HL-60 (cell line): ENCODE measurements at regions not wholly inside any gene's neighbourhood (a gene's known extent, or its start where the extent isn't known, plus 50 kb on each side); places are given as distances from the start of the nearest gene placed in this dataset.

Source experiments
- POLR2AphosphoS5 ChIP-seq: IDR thresholded peaks from 2 replicates; pipeline ENCODE4 v1.6.1; 2012; ENCODE audit warnings: low read depth
- SPI1 ChIP-seq: IDR thresholded peaks from 2 replicates; pipeline ENCODE4 v1.6.1; 2012; ENCODE audit warnings: low read depth, mild to moderate bottlenecking, borderline replicate concordance
- TF ChIP-seq, protein P1 (sequence below): IDR thresholded peaks from one replicate; pipeline ENCODE4 v1.5.1; 2011; ENCODE audit warnings: low read length, control low read depth, inconsistent platforms; ENCODE audit not compliant: insufficient read depth
- TF ChIP-seq, protein P2 (sequence below): IDR thresholded peaks from 2 replicates; pipeline ENCODE4 v1.6.1; 2012; ENCODE audit warnings: low read depth; ENCODE audit not compliant: insufficient replicate concordance

DNA sequence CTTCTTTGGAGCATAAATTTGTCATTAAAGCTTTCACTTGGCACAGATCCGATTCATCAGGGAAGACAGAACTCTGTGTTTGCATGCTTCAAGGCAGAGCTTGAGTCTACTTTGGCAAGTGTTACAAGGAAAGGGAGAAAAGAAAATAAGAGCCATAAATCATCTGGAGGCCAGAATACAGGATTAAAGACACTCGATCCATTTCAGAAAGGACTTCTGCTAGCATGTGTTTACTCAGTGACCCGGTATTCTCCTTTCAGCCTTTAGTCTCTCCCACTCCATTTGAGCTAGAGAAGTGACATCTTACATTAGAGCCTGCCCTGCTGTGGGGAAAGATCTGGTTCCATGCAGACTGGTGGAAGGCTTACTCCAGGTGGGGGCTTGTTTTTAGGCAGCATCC, 306.4 kb downstream of the KLF5 start:
- TF ChIP-seq, protein P1, sequence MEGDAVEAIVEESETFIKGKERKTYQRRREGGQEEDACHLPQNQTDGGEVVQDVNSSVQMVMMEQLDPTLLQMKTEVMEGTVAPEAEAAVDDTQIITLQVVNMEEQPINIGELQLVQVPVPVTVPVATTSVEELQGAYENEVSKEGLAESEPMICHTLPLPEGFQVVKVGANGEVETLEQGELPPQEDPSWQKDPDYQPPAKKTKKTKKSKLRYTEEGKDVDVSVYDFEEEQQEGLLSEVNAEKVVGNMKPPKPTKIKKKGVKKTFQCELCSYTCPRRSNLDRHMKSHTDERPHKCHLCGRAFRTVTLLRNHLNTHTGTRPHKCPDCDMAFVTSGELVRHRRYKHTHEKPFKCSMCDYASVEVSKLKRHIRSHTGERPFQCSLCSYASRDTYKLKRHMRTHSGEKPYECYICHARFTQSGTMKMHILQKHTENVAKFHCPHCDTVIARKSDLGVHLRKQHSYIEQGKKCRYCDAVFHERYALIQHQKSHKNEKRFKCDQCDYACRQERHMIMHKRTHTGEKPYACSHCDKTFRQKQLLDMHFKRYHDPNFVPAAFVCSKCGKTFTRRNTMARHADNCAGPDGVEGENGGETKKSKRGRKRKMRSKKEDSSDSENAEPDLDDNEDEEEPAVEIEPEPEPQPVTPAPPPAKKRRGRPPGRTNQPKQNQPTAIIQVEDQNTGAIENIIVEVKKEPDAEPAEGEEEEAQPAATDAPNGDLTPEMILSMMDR: no peak
- TF ChIP-seq, protein P2, sequence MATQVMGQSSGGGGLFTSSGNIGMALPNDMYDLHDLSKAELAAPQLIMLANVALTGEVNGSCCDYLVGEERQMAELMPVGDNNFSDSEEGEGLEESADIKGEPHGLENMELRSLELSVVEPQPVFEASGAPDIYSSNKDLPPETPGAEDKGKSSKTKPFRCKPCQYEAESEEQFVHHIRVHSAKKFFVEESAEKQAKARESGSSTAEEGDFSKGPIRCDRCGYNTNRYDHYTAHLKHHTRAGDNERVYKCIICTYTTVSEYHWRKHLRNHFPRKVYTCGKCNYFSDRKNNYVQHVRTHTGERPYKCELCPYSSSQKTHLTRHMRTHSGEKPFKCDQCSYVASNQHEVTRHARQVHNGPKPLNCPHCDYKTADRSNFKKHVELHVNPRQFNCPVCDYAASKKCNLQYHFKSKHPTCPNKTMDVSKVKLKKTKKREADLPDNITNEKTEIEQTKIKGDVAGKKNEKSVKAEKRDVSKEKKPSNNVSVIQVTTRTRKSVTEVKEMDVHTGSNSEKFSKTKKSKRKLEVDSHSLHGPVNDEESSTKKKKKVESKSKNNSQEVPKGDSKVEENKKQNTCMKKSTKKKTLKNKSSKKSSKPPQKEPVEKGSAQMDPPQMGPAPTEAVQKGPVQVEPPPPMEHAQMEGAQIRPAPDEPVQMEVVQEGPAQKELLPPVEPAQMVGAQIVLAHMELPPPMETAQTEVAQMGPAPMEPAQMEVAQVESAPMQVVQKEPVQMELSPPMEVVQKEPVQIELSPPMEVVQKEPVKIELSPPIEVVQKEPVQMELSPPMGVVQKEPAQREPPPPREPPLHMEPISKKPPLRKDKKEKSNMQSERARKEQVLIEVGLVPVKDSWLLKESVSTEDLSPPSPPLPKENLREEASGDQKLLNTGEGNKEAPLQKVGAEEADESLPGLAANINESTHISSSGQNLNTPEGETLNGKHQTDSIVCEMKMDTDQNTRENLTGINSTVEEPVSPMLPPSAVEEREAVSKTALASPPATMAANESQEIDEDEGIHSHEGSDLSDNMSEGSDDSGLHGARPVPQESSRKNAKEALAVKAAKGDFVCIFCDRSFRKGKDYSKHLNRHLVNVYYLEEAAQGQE: no peak
- TF ChIP-seq POLR2AphosphoS5 (no peak), SPI1 (no peak)
